Lower leg skin (tissue), 3 donors: ENCODE measurements at regions not wholly inside any gene's neighbourhood (a gene's known extent, or its start where the extent isn't known, plus 50 kb on each side); places are given as distances from the start of the nearest gene placed in this dataset.

Experiments
- POLR2A ChIP-seq, 2 donors: fragments of 450-650 bp; IDR thresholded peaks; one replicate each; pipeline ENCODE4 v1.6.1; 2016 to 2017; ENCODE audit warnings: antibody characterized with exemption in 2 of 2, mild to moderate bottlenecking in 1 of 2, moderate library complexity in 1 of 2
- TF ChIP-seq, protein P1 (sequence below), 3 donors: fragments of 450-650 bp; IDR thresholded peaks; one replicate each; pipeline ENCODE4 v1.5.1; 2016; ENCODE audit warnings: antibody characterized with exemption in 3 of 3, mild to moderate bottlenecking in 3 of 3, moderate library complexity in 2 of 3

DNA sequence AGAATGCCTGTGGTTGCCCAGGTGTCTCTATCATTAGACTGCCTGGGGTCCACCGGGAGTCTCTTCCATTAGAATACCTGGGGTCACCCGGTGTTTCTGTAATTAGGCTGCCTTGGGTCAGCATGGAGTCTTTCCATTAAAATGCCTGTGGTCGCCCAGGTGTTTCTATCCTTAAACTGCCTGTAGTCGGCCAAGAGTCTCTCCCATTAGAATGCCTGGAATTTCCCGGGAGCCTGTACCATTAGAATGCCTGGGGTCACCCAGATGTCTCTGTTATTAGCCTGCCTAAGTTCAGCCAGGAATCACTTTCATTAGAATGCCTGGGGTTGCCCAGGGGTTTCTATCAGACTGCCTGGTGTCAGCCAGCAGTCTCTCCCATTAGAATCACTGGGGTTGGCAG lies 1492.8 kb downstream of the UQCRFS1 start:
- TF ChIP-seq, protein P1, sequence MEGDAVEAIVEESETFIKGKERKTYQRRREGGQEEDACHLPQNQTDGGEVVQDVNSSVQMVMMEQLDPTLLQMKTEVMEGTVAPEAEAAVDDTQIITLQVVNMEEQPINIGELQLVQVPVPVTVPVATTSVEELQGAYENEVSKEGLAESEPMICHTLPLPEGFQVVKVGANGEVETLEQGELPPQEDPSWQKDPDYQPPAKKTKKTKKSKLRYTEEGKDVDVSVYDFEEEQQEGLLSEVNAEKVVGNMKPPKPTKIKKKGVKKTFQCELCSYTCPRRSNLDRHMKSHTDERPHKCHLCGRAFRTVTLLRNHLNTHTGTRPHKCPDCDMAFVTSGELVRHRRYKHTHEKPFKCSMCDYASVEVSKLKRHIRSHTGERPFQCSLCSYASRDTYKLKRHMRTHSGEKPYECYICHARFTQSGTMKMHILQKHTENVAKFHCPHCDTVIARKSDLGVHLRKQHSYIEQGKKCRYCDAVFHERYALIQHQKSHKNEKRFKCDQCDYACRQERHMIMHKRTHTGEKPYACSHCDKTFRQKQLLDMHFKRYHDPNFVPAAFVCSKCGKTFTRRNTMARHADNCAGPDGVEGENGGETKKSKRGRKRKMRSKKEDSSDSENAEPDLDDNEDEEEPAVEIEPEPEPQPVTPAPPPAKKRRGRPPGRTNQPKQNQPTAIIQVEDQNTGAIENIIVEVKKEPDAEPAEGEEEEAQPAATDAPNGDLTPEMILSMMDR (IDR thresholded peaks at IDR 0.05), result no peak
- TF ChIP-seq POLR2A (IDR thresholded peaks at IDR 0.05), result no peak
